KMS-11 (cell line): ENCODE measurements at regions not wholly inside any gene's neighbourhood (a gene's known extent, or its start where the extent isn't known, plus 50 kb on each side); places are given as distances from the start of the nearest gene placed in this dataset.

Experiments used
- H2AFZ ChIP-seq: fragments of 200-600 bp; sonication (generic); 2 replicates; pipeline ENCODE4 v1.6.1; 2016; ENCODE audit warnings: antibody characterized with exemption, mixed run types, low read depth
- H3K27ac ChIP-seq: fragments of 200-600 bp; sonication (generic); 2 replicates; pipeline ENCODE4 v1.6.1; 2016; ENCODE audit warnings: mild to moderate bottlenecking, mixed run types
- H3K27me3 ChIP-seq: fragments of 200-600 bp; sonication (generic); 2 replicates; pipeline ENCODE4 v1.6.1; 2017; ENCODE audit warnings: mild to moderate bottlenecking, low read depth, mixed run types, moderate library complexity; ENCODE audit not compliant: insufficient read depth
- H3K36me3 ChIP-seq: fragments of 200-600 bp; sonication (generic); 2 replicates; pipeline ENCODE4 v1.6.1; 2017; ENCODE audit warnings: mild to moderate bottlenecking, mixed run types; ENCODE audit not compliant: insufficient read depth
- H3K4me1 ChIP-seq: fragments of 200-600 bp; sonication (generic); 2 replicates; pipeline ENCODE4 v1.6.1; 2016; ENCODE audit warnings: mild to moderate bottlenecking, low read depth, mixed run types; ENCODE audit not compliant: poor library complexity, severe bottlenecking
- H3K4me2 ChIP-seq: fragments of 200-600 bp; sonication (generic); 2 replicates; pipeline ENCODE4 v1.7.0; 2016; ENCODE audit warnings: mild to moderate bottlenecking, mixed run types
- H3K4me3 ChIP-seq: fragments of 200-600 bp; sonication (generic); IDR thresholded peaks from 2 replicates; pipeline ENCODE4 v1.6.1; 2017; ENCODE audit warnings: low read depth, low read length, mixed read lengths; ENCODE audit not compliant: insufficient read depth
- H3K79me2 ChIP-seq: fragments of 200-600 bp; sonication (generic); 2 replicates; pipeline ENCODE4 v1.6.1; 2016; ENCODE audit warnings: low read depth, mixed run types; ENCODE audit not compliant: insufficient read depth
- H3K9ac ChIP-seq: fragments of 200-600 bp; sonication (generic); 2 replicates; pipeline ENCODE4 v1.6.1; 2016; ENCODE audit warnings: mild to moderate bottlenecking, mixed run types
- H4K20me1 ChIP-seq: fragments of 200-600 bp; sonication (generic); 2 replicates; pipeline ENCODE4 v1.6.1; 2016; ENCODE audit warnings: mild to moderate bottlenecking, mixed run types; ENCODE audit not compliant: insufficient read depth
- TF ChIP-seq, protein P1 (sequence below): fragments of 200-600 bp; sonication (generic); conservative IDR thresholded peaks from 2 replicates; pipeline ENCODE4 v1.6.1; 2017; ENCODE audit warnings: low read depth, mild to moderate bottlenecking, antibody characterized with exemption, low read length, moderate library complexity, mixed read lengths

DNA sequence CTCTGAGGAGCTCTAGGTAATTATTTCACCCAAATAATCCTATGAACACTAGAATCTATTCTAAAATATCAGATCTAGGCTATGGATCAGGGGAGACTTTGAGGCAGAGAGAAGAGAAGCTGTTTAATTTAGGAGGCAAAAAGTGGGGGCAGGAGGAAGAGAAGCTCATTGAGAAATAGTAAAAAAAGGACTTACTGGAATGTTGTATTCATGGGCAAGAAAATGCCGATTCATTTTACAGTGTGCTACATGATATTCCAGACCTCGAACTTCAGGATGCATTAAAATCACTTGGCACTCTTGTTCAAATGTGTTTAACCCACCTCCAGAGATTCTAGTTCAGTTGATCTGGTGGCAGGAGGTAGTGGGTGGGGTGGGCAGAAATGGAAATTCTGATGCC lies 109.5 kb upstream of the ITGB1 start:
- Histone ChIP-seq H2AFZ (no peak overlapping the region), H3K9ac (no peak overlapping the region), H3K4me2 (no peak overlapping the region), H3K4me3 (no peak overlapping the region), H3K27me3 (no peaks in the 10 kb centered on the region), H3K79me2 (no peaks in the 10 kb centered on the region), H3K36me3 (no peaks in the 10 kb centered on the region), H3K27ac (no peak overlapping the region), H3K4me1 (no peaks in the 10 kb centered on the region), H4K20me1 (no peaks in the 10 kb centered on the region)
- TF ChIP-seq, protein P1, sequence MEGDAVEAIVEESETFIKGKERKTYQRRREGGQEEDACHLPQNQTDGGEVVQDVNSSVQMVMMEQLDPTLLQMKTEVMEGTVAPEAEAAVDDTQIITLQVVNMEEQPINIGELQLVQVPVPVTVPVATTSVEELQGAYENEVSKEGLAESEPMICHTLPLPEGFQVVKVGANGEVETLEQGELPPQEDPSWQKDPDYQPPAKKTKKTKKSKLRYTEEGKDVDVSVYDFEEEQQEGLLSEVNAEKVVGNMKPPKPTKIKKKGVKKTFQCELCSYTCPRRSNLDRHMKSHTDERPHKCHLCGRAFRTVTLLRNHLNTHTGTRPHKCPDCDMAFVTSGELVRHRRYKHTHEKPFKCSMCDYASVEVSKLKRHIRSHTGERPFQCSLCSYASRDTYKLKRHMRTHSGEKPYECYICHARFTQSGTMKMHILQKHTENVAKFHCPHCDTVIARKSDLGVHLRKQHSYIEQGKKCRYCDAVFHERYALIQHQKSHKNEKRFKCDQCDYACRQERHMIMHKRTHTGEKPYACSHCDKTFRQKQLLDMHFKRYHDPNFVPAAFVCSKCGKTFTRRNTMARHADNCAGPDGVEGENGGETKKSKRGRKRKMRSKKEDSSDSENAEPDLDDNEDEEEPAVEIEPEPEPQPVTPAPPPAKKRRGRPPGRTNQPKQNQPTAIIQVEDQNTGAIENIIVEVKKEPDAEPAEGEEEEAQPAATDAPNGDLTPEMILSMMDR, result no peak

DNA sequence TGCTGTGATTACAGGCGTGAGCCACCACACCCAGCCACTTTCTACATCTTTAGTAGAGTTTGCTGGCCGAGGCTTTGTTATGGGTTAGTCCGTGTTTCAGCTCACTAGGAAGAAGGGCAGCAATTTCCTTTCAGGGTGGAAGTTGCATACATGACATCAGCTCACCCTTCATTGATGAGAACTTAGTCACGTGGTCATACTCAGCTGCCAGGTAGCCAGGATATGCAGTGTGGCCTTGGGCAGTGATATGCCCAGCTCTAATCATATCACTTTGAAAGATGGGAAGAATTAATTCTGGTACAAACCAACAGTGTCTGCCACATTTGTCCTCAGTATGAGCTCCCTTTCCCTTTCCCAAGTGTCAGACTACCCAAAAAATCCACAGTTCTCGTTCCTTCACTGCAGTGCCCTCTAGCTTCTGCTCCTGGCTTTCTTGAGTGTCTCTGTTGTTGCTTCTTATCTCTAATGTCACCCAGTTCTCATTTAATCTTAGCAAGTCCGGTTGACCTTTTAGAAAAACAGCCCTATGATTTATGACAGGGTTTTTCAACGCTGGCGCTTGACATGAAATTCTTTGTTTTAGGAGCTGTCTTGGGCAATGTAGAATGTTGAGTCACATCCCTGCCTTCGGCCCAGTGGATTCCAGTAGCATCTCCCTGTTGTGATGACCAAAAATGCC lies 108.7 kb upstream of the ITGB1 start:
- TF ChIP-seq, protein P1, result no peak
- H2AFZ ChIP-seq, result no peak overlapping the region

DNA sequence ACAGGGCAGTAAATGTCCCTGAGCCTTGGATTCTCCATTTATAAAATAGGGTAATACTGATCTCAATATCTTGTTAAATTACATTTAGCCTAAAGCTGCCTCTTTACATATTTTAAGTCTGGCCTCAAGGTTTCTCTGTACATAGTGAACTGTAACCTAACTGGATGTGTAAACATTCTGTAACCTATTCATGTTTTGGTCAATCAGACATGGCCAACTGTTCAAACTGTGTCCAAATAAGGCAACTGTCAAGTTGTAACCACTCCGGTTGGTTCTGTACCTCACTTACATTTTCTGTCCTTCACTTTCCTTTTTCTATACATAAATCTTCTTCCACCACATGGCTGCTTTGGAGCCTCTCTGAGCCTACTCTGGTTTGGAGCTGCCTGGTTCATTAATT lies 107.1 kb upstream of the ITGB1 start:
- Histone ChIP-seq H3K4me2 (no peak overlapping the region), H3K36me3 (no peaks in the 10 kb centered on the region), H2AFZ (no peak overlapping the region), H3K4me1 (no peaks in the 10 kb centered on the region), H3K4me3 (no peak overlapping the region), H3K27ac (no peak overlapping the region), H3K79me2 (no peaks in the 10 kb centered on the region), H3K27me3 (no peaks in the 10 kb centered on the region), H4K20me1 (no peaks in the 10 kb centered on the region), H3K9ac (no peak overlapping the region)
- TF ChIP-seq, protein P1, result no peak

More for the DNA sequence above, 108.7 kb upstream of the ITGB1 start:
- Histone ChIP-seq H3K4me2 (no peak overlapping the region), H3K27me3 (no peaks in the 10 kb centered on the region), H3K36me3 (no peaks in the 10 kb centered on the region), H4K20me1 (no peaks in the 10 kb centered on the region), H3K9ac (no peak overlapping the region), H3K4me3 (no peak overlapping the region), H3K4me1 (no peaks in the 10 kb centered on the region), H3K27ac (no peak overlapping the region), H3K79me2 (no peaks in the 10 kb centered on the region)

DNA sequence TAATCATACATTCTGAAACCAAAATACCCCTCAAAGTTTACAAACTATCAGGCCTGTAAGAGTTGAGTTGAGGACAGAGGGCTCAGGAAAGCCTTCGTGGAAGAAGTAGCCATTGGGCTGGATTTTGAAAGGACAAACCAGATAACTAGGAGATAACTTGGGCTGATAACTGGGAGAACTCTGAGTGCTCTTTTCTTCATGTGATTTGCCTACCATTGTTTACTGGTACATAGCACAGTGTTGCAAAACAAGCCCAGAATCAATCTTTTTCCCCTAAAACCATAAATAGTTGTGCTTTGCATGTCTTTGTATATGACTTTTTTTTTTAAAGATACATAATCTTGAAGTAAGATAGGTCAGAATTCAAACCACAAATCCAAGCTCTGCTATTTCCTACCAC lies 106.7 kb upstream of the ITGB1 start:
- H3K4me1 ChIP-seq, result no peaks in the 10 kb centered on the region
- TF ChIP-seq, protein P1, result no peak
- no peaks in the 10 kb centered on the region for H3K79me2 ChIP-seq
- H3K4me3 ChIP-seq, result no peak overlapping the region
- no peak overlapping the region for H3K9ac ChIP-seq
- no peaks in the 10 kb centered on the region for H3K27me3 ChIP-seq
- H2AFZ ChIP-seq, result no peak overlapping the region
- no peaks in the 10 kb centered on the region for H3K36me3 ChIP-seq
- H3K4me2 ChIP-seq, result no peak overlapping the region
- no peak overlapping the region for H3K27ac ChIP-seq
- no peaks in the 10 kb centered on the region for H4K20me1 ChIP-seq
